ENCODE measurements at regions not wholly inside any gene's neighbourhood (a gene's known extent, or its start where the extent isn't known, plus 50 kb on each side); places are given as distances from the start of the nearest gene placed in this dataset.

GRCh38 chr1:117793413-117793812 is 136.0 kb downstream of the GDAP2 start:
- no peak overlapping the region for H3K27ac ChIP-seq (ENCODE audit: low read depth, low read length)
- H3F3A ChIP-seq (ENCODE audit: control insufficient read depth, insufficient read depth): no peaks in the 10 kb centered on the region
- no peaks in the 10 kb centered on the region for H3K9me3 ChIP-seq (ENCODE audit: control insufficient read depth, insufficient read depth, low read length)
- H4K20me1 ChIP-seq (ENCODE audit: control insufficient read depth, insufficient read depth, low read depth, low read length): no peaks in the 10 kb centered on the region
- H3K4me3 ChIP-seq (ENCODE audit: low read length): no peak overlapping the region
- H3K27me3 ChIP-seq (ENCODE audit: control insufficient read depth, low read length): no peaks in the 10 kb centered on the region
- no peaks in the 10 kb centered on the region for H3K36me3 ChIP-seq (ENCODE audit: control insufficient read depth, low read length)
- no peaks in the 10 kb centered on the region for H3K79me2 ChIP-seq (ENCODE audit: control insufficient read depth, low read length)
- H3K9me2 ChIP-seq (replicated peaks; ENCODE audit: control insufficient read depth, low read length): no peaks in the 10 kb centered on the region
- no peaks in the 10 kb centered on the region for H3K4me1 ChIP-seq (ENCODE audit: control insufficient read depth, low read length)
- no peak for TF ChIP-seq CTCF (IDR thresholded peaks at IDR 0.05; ENCODE audit: low read depth, low read length, poor library complexity, severe bottlenecking)
- TF ChIP-seq EZH2phosphoT487 (IDR thresholded peaks at IDR 0.05; ENCODE audit: borderline replicate concordance, low read length): no peak
- H3K4me2 ChIP-seq (ENCODE audit: low read length): no peak overlapping the region

GRCh38 chr1:117794073-117794472 is 135.3 kb downstream of the GDAP2 start:
- Histone ChIP-seq H3K27me3 (ENCODE audit: control insufficient read depth, low read length) (no peaks in the 10 kb centered on the region), H3K4me1 (ENCODE audit: control insufficient read depth, low read length) (no peaks in the 10 kb centered on the region), H3K4me3 (ENCODE audit: low read length) (no peak overlapping the region), H3K79me2 (ENCODE audit: control insufficient read depth, low read length) (no peaks in the 10 kb centered on the region), H3F3A (ENCODE audit: control insufficient read depth, insufficient read depth) (no peaks in the 10 kb centered on the region), H3K4me2 (ENCODE audit: low read length) (no peak overlapping the region), H3K9me2 (replicated peaks; ENCODE audit: control insufficient read depth, low read length) (no peaks in the 10 kb centered on the region), H4K20me1 (ENCODE audit: control insufficient read depth, insufficient read depth, low read depth, low read length) (no peaks in the 10 kb centered on the region), H3K36me3 (ENCODE audit: control insufficient read depth, low read length) (no peaks in the 10 kb centered on the region), H3K27ac (ENCODE audit: low read depth, low read length) (no peak overlapping the region), H3K9me3 (ENCODE audit: control insufficient read depth, insufficient read depth, low read length) (no peaks in the 10 kb centered on the region)
- TF ChIP-seq EZH2phosphoT487 (IDR thresholded peaks at IDR 0.05; ENCODE audit: borderline replicate concordance, low read length) (no peak), CTCF (IDR thresholded peaks at IDR 0.05; ENCODE audit: low read depth, low read length, poor library complexity, severe bottlenecking) (no peak)

GRCh38 chr1:117795190-117795589 is 134.2 kb downstream of the GDAP2 start:
- Histone ChIP-seq H3K9me2 (replicated peaks; ENCODE audit: control insufficient read depth, low read length) (no peaks in the 10 kb centered on the region), H4K20me1 (ENCODE audit: control insufficient read depth, insufficient read depth, low read depth, low read length) (no peaks in the 10 kb centered on the region), H3K27me3 (ENCODE audit: control insufficient read depth, low read length) (no peaks in the 10 kb centered on the region), H3K36me3 (ENCODE audit: control insufficient read depth, low read length) (no peaks in the 10 kb centered on the region), H3K4me1 (ENCODE audit: control insufficient read depth, low read length) (no peaks in the 10 kb centered on the region), H3K9me3 (ENCODE audit: control insufficient read depth, insufficient read depth, low read length) (no peaks in the 10 kb centered on the region), H3F3A (ENCODE audit: control insufficient read depth, insufficient read depth) (no peaks in the 10 kb centered on the region), H3K27ac (ENCODE audit: low read depth, low read length) (no peak overlapping the region), H3K4me3 (ENCODE audit: low read length) (no peak overlapping the region), H3K4me2 (ENCODE audit: low read length) (no peak overlapping the region), H3K79me2 (ENCODE audit: control insufficient read depth, low read length) (no peaks in the 10 kb centered on the region)
- TF ChIP-seq CTCF (IDR thresholded peaks at IDR 0.05; ENCODE audit: low read depth, low read length, poor library complexity, severe bottlenecking): no peak
- no peak for TF ChIP-seq EZH2phosphoT487 (IDR thresholded peaks at IDR 0.05; ENCODE audit: borderline replicate concordance, low read length)

- H3K27ac ChIP-seq (ENCODE audit: low read depth, low read length): no peak overlapping the region
- no peaks in the 10 kb centered on the region for H3K9me3 ChIP-seq (ENCODE audit: control insufficient read depth, insufficient read depth, low read length)
- no peak overlapping the region for H3K4me3 ChIP-seq (ENCODE audit: low read length)
- TF ChIP-seq CTCF (IDR thresholded peaks at IDR 0.05; ENCODE audit: low read depth, low read length, poor library complexity, severe bottlenecking) (no peak), EZH2phosphoT487 (IDR thresholded peaks at IDR 0.05; ENCODE audit: borderline replicate concordance, low read length) (no peak)
- no peaks in the 10 kb centered on the region for H4K20me1 ChIP-seq (ENCODE audit: control insufficient read depth, insufficient read depth, low read depth, low read length)
- no peaks in the 10 kb centered on the region for H3K36me3 ChIP-seq (ENCODE audit: control insufficient read depth, low read length)
- no peaks in the 10 kb centered on the region for H3K9me2 ChIP-seq (replicated peaks; ENCODE audit: control insufficient read depth, low read length)
- no peaks in the 10 kb centered on the region for H3F3A ChIP-seq (ENCODE audit: control insufficient read depth, insufficient read depth)
- no peaks in the 10 kb centered on the region for H3K4me1 ChIP-seq (ENCODE audit: control insufficient read depth, low read length)
- H3K79me2 ChIP-seq (ENCODE audit: control insufficient read depth, low read length): no peaks in the 10 kb centered on the region
- H3K4me2 ChIP-seq (ENCODE audit: low read length): no peak overlapping the region
- no peaks in the 10 kb centered on the region for H3K27me3 ChIP-seq (ENCODE audit: control insufficient read depth, low read length)
Observed at GRCh38 chr1:117795792-117796191, 133.6 kb downstream of the GDAP2 start.
